Progenitor cell of endocrine pancreas (in vitro differentiated cells): ENCODE measurements at regions not wholly inside any gene's neighbourhood (a gene's known extent, or its start where the extent isn't known, plus 50 kb on each side); places are given as distances from the start of the nearest gene placed in this dataset.

Experiments used
- DNase-seq: peaks from one replicate; pipeline ENCODE4 v3.0.0; 2021; ENCODE audit warnings: low spot score; ENCODE audit not compliant: unreplicated experiment
- H3K27ac Mint-ChIP-seq: 2 replicates; pipeline ENCODE4 v1.8.0; 2021; ENCODE audit warnings: mild to moderate bottlenecking, moderate library complexity, mixed read lengths
- H3K27me3 Mint-ChIP-seq: 2 replicates; pipeline ENCODE4 v1.8.0; 2021; ENCODE audit warnings: mixed read lengths
- H3K36me3 Mint-ChIP-seq: 2 replicates; pipeline ENCODE4 v1.8.0; 2022; ENCODE audit warnings: mixed read lengths; ENCODE audit not compliant: insufficient read depth
- H3K4me1 Mint-ChIP-seq: 2 replicates; pipeline ENCODE4 v1.8.0; 2021; ENCODE audit warnings: low read depth, mixed read lengths
- H3K4me3 Mint-ChIP-seq: 2 replicates; pipeline ENCODE4 v1.8.0; 2021; ENCODE audit warnings: low read depth, mild to moderate bottlenecking, moderate library complexity, mixed read lengths
- H3K9me3 Mint-ChIP-seq: 2 replicates; pipeline ENCODE4 v1.8.0; 2021; ENCODE audit warnings: low read depth, mixed read lengths
- CTCF ChIP-seq: fragments of 200-600 bp; sonication (generic); IDR thresholded peaks from one replicate; pipeline ENCODE4 v1.5.0; 2021; ENCODE audit warnings: antibody characterized with exemption, mild to moderate bottlenecking; ENCODE audit not compliant: unreplicated experiment

DNA sequence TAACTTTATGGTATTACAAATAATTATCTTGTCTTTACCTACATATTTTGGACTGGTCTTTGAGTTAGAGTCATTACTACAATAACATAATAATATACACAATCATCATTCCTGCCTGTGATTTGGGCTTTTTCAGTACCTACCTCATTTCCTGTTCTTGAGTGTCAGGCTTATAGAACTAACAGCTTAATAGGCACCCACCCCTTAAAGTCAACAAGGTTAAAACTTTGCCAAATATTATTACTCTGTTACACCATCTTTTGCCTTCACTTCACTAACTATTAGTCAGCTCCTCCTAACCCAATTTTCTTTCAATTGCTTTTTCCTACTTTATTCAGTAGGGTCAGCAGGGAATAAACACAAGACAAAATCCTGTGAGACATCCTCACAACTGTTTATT, 488.7 kb upstream of the AGTR1 start:
- no peaks in the 10 kb centered on the region for H3K36me3 Mint-ChIP-seq
- no peak overlapping the region for H3K4me3 Mint-ChIP-seq
- H3K27ac Mint-ChIP-seq = no peak overlapping the region
- no peaks in the 10 kb centered on the region for H3K27me3 Mint-ChIP-seq
- TF ChIP-seq CTCF = no peak
- no peaks in the 10 kb centered on the region for H3K4me1 Mint-ChIP-seq
- no peak for DNase-seq
- H3K9me3 Mint-ChIP-seq = no peaks in the 10 kb centered on the region

GRCh38 chr3:148211725-148212124, 486.0 kb upstream of the AGTR1 start:
- H3K27me3 Mint-ChIP-seq = no peaks in the 10 kb centered on the region
- TF ChIP-seq CTCF = no peak
- H3K4me3 Mint-ChIP-seq = no peak overlapping the region
- H3K27ac Mint-ChIP-seq = no peak overlapping the region
- DNase-seq = no peak
- H3K9me3 Mint-ChIP-seq = no peaks in the 10 kb centered on the region
- H3K4me1 Mint-ChIP-seq = no peaks in the 10 kb centered on the region
- H3K36me3 Mint-ChIP-seq = no peaks in the 10 kb centered on the region

DNA sequence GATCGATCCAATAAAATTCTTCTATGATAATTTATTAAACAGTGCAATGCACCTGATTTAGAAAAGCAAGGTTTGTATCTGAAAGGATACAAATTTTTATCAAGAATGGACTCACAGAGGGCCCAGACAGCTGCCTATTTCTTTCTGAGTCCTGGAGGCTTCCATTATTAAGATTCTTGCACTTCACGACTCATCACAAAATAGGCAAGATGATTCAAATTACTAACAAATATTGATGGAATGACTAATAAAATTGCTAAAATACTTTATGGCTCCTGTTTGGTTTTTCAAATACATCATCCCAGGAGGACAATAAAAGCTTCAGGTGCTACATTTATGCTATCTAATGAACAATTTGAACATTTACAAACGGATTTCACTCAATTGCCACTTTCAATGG, 483.0 kb upstream of the AGTR1 start:
- Mint-ChIP-seq H3K27ac (no peak overlapping the region), H3K9me3 (no peaks in the 10 kb centered on the region), H3K4me3 (no peak overlapping the region), H3K36me3 (no peaks in the 10 kb centered on the region), H3K4me1 (no peaks in the 10 kb centered on the region), H3K27me3 (no peaks in the 10 kb centered on the region)
- no peak for TF ChIP-seq CTCF
- DNase-seq = no peak

- Mint-ChIP-seq H3K4me1 (no peaks in the 10 kb centered on the region), H3K27me3 (no peaks in the 10 kb centered on the region), H3K36me3 (no peaks in the 10 kb centered on the region), H3K27ac (no peak overlapping the region), H3K9me3 (no peaks in the 10 kb centered on the region), H3K4me3 (no peak overlapping the region)
- TF ChIP-seq CTCF = no peak
- no peak for DNase-seq
Observed at GRCh38 chr3:148217317-148217716, 480.4 kb upstream of the AGTR1 start.

GRCh38 chr3:148218222-148218621, 479.5 kb upstream of the AGTR1 start:
- Mint-ChIP-seq H3K36me3 (no peaks in the 10 kb centered on the region), H3K27me3 (no peaks in the 10 kb centered on the region), H3K27ac (no peak overlapping the region), H3K4me3 (no peak overlapping the region), H3K4me1 (no peaks in the 10 kb centered on the region), H3K9me3 (no peaks in the 10 kb centered on the region)
- DNase-seq = no peak
- no peak for TF ChIP-seq CTCF
